Naive thymus-derived CD8-positive, alpha-beta T cell (primary cell): ENCODE measurements at regions not wholly inside any gene's neighbourhood (a gene's known extent, or its start where the extent isn't known, plus 50 kb on each side); places are given as distances from the start of the nearest gene placed in this dataset.

ENCODE experiments used
- ATAC-seq, 2 donors: fragments of 150-1000 bp; cut with Tn5 transposase in 1 of 2; sonication (Bioruptor Pico), chemical (Tn5 transposase) in 1 of 2; 1 replicate in 1 of 2; 2 replicates in 1 of 2; pipeline ENCODE4 v1.10.0; 2021; ENCODE audit warnings: mild to moderate bottlenecking in 2 of 2, moderate library complexity in 2 of 2
- POLR2A ChIA-PET: fragments of 350-600 bp; sonication (Branson Sonifier 250); formaldehyde crosslinking; loops from one replicate; lab custom pipeline; 2021; ENCODE audit warnings: antibody characterized with exemption; lab: Charles Lee
- DNase-seq, 10 donors: peaks; one replicate each; pipeline versions ENCODE4 v3.0.0 to v3.0.0-alpha.2; 2020 to 2022
- H3K27ac Mint-ChIP-seq, 10 donors: one replicate each; pipeline ENCODE4 v1.8.0; 2020 to 2022; ENCODE audit warnings: mild to moderate bottlenecking in 10 of 10, mixed read lengths in 10 of 10, moderate library complexity in 4 of 10, inconsistent platforms in 1 of 10
- H3K27me3 Mint-ChIP-seq, 5 donors: one replicate each; pipeline ENCODE4 v1.8.0; 2021 to 2022; ENCODE audit warnings: mixed read lengths in 5 of 5
- H3K36me3 Mint-ChIP-seq, 3 donors: one replicate each; pipeline ENCODE4 v1.8.0; 2020 to 2022; ENCODE audit warnings: mixed read lengths in 3 of 3, mild to moderate bottlenecking in 2 of 3, inconsistent platforms in 1 of 3
- H3K4me1 Mint-ChIP-seq, 4 donors: one replicate each; pipeline ENCODE4 v1.8.0; 2021 to 2022; ENCODE audit warnings: mixed read lengths in 4 of 4
- H3K4me3 Mint-ChIP-seq, 10 donors: one replicate each; pipeline ENCODE4 v1.8.0; 2020 to 2022; ENCODE audit warnings: mild to moderate bottlenecking in 10 of 10, mixed read lengths in 10 of 10, moderate library complexity in 6 of 10, inconsistent platforms in 1 of 10
- H3K9me3 Mint-ChIP-seq, 9 donors: one replicate each; pipeline ENCODE4 v1.8.0; 2020 to 2022; ENCODE audit warnings: mixed read lengths in 9 of 9, mild to moderate bottlenecking in 3 of 9, inconsistent platforms in 1 of 9, moderate library complexity in 1 of 9

GRCh38 chr12:126727218-126728075 is 1539.5 kb upstream of the TMEM132C start:
- peaks cover 0 to 1% (median 0%) of the 10 kb centered on the region in 4 donors for H3K4me1 Mint-ChIP-seq
- H3K36me3 Mint-ChIP-seq = peaks cover 0 to 5% (median 0%) of the 10 kb centered on the region in 3 donors
- no peak overlapping the region for H3K4me3 Mint-ChIP-seq
- ATAC-seq (no peak), DNase-seq (no peak)
- POLR2A ChIA-PET = no interaction called here
- H3K27ac Mint-ChIP-seq = no peak overlapping the region
- H3K27me3 Mint-ChIP-seq = peaks cover 16 to 49% (median 32%) of the 10 kb centered on the region in 5 donors
- peaks cover 0 to 16% (median 6%) of the 10 kb centered on the region in 9 donors for H3K9me3 Mint-ChIP-seq

- Mint-ChIP-seq H3K36me3 (no peaks in the 10 kb centered on the region), H3K9me3 (peaks cover 0 to 4% (median 0%) of the 10 kb centered on the region in 9 donors), H3K27ac (no peak overlapping the region), H3K27me3 (peaks cover 0 to 13% (median 2%) of the 10 kb centered on the region in 5 donors), H3K4me1 (no peaks in the 10 kb centered on the region), H3K4me3 (no peak overlapping the region)
- no peak for DNase-seq
- POLR2A ChIA-PET = no interaction called here
- ATAC-seq = no peak
These were observed 1532.7 kb upstream of the TMEM132C start for GRCh38 chr12:126734296-126734695.

GRCh38 chr12:126734710-126735109 is 1532.3 kb upstream of the TMEM132C start:
- Mint-ChIP-seq H3K4me1 (no peaks in the 10 kb centered on the region), H3K27ac (no peak overlapping the region), H3K36me3 (no peaks in the 10 kb centered on the region), H3K27me3 (peaks cover 0 to 13% (median 1%) of the 10 kb centered on the region in 5 donors), H3K4me3 (no peak overlapping the region), H3K9me3 (peaks cover 0 to 4% (median 0%) of the 10 kb centered on the region in 9 donors)
- ATAC-seq (no peak), DNase-seq (no peak)
- POLR2A ChIA-PET = no interaction called here

- Mint-ChIP-seq H3K36me3 (no peaks in the 10 kb centered on the region), H3K4me1 (no peaks in the 10 kb centered on the region), H3K27ac (no peak overlapping the region), H3K4me3 (no peak overlapping the region), H3K9me3 (peaks cover 0 to 1% (median 0%) of the 10 kb centered on the region in 9 donors), H3K27me3 (peaks cover 0 to 2% (median 0%) of the 10 kb centered on the region in 5 donors)
- POLR2A ChIA-PET = no interaction called here
- no peak for DNase-seq
- ATAC-seq = no peak
These were observed 1525.3 kb upstream of the TMEM132C start for GRCh38 chr12:126741536-126742240.

GRCh38 chr12:126742241-126742641 is 1524.7 kb upstream of the TMEM132C start:
- Mint-ChIP-seq H3K27ac (no peak overlapping the region), H3K9me3 (no peaks in the 10 kb centered on the region), H3K27me3 (peaks cover 0 to 2% (median 0%) of the 10 kb centered on the region in 5 donors), H3K4me3 (no peak overlapping the region), H3K36me3 (no peaks in the 10 kb centered on the region), H3K4me1 (no peaks in the 10 kb centered on the region)
- ATAC-seq (no peak), DNase-seq (no peak)
- POLR2A ChIA-PET = no interaction called here

GRCh38 chr12:126747530-126748149 is 1519.3 kb upstream of the TMEM132C start:
- peaks cover 0 to 16% (median 3%) of the 10 kb centered on the region in 5 donors for H3K27me3 Mint-ChIP-seq
- DNase-seq = peak in 7 of 10 donors; percentile 18 to 67 (median 34)
- POLR2A ChIA-PET = no interaction called here
- no peaks in the 10 kb centered on the region for H3K9me3 Mint-ChIP-seq
- ATAC-seq = no peak
- H3K4me1 Mint-ChIP-seq = peaks cover 0 to 2% (median 0%) of the 10 kb centered on the region in 4 donors
- H3K27ac Mint-ChIP-seq = peak overlapping the region in 1 of 10 donors; percentile 44
- no peak overlapping the region for H3K4me3 Mint-ChIP-seq
- H3K36me3 Mint-ChIP-seq = peaks cover 0 to 2% (median 0%) of the 10 kb centered on the region in 3 donors

- no peak overlapping the region for H3K4me3 Mint-ChIP-seq
- peaks cover 0 to 4% (median 0%) of the 10 kb centered on the region in 9 donors for H3K9me3 Mint-ChIP-seq
- peaks cover 0 to 2% (median 0%) of the 10 kb centered on the region in 3 donors for H3K36me3 Mint-ChIP-seq
- DNase-seq (no peak), ATAC-seq (no peak)
- peaks cover 0 to 2% (median 0%) of the 10 kb centered on the region in 4 donors for H3K4me1 Mint-ChIP-seq
- peaks cover 0 to 16% (median 7%) of the 10 kb centered on the region in 5 donors for H3K27me3 Mint-ChIP-seq
- POLR2A ChIA-PET = no interaction called here
- H3K27ac Mint-ChIP-seq = no peak overlapping the region
These were observed 1514.9 kb upstream of the TMEM132C start for GRCh38 chr12:126752021-126752420.

GRCh38 chr12:126757326-126757725 is 1509.6 kb upstream of the TMEM132C start:
- no peak for DNase-seq
- Mint-ChIP-seq H3K4me1 (no peaks in the 10 kb centered on the region), H3K4me3 (no peak overlapping the region), H3K9me3 (peaks cover 0 to 15% (median 6%) of the 10 kb centered on the region in 9 donors), H3K27ac (no peak overlapping the region), H3K27me3 (peaks cover 0 to 12% (median 5%) of the 10 kb centered on the region in 5 donors), H3K36me3 (peaks cover 0 to 6% (median 0%) of the 10 kb centered on the region in 3 donors)
- ATAC-seq = no peak
- POLR2A ChIA-PET = no interaction called here

GRCh38 chr12:126760092-126760491 is 1506.9 kb upstream of the TMEM132C start:
- Mint-ChIP-seq H3K27ac (no peak overlapping the region), H3K4me3 (no peak overlapping the region), H3K9me3 (peaks cover 13 to 43% (median 22%) of the 10 kb centered on the region in 9 donors), H3K4me1 (peaks cover 0 to 3% (median 1%) of the 10 kb centered on the region in 4 donors), H3K27me3 (peaks cover 0 to 12% (median 5%) of the 10 kb centered on the region in 5 donors), H3K36me3 (peaks cover 0 to 27% (median 4%) of the 10 kb centered on the region in 3 donors)
- POLR2A ChIA-PET = no interaction called here
- DNase-seq (no peak), ATAC-seq (no peak)

GRCh38 chr12:126761420-126761819 is 1505.5 kb upstream of the TMEM132C start:
- POLR2A ChIA-PET = no interaction called here
- DNase-seq (no peak), ATAC-seq (no peak)
- Mint-ChIP-seq H3K27me3 (peaks cover 0 to 12% (median 5%) of the 10 kb centered on the region in 5 donors), H3K36me3 (peaks cover 0 to 27% (median 4%) of the 10 kb centered on the region in 3 donors), H3K27ac (peak overlapping the region in 1 of 10 donors; percentile 49), H3K4me3 (no peak overlapping the region), H3K9me3 (peaks cover 13 to 43% (median 22%) of the 10 kb centered on the region in 9 donors), H3K4me1 (peaks cover 0 to 3% (median 1%) of the 10 kb centered on the region in 4 donors)

- no peak for DNase-seq
- Mint-ChIP-seq H3K36me3 (peaks cover 0 to 27% (median 4%) of the 10 kb centered on the region in 3 donors), H3K27me3 (peaks cover 0 to 12% (median 2%) of the 10 kb centered on the region in 5 donors), H3K9me3 (peaks cover 14 to 43% (median 24%) of the 10 kb centered on the region in 9 donors), H3K27ac (peak overlapping the region in 1 of 10 donors; percentile 56), H3K4me1 (peaks cover 0 to 3% (median 1%) of the 10 kb centered on the region in 4 donors), H3K4me3 (no peak overlapping the region)
- no peak for ATAC-seq
- POLR2A ChIA-PET = no interaction called here
These were observed 1504.8 kb upstream of the TMEM132C start for GRCh38 chr12:126762150-126762549.

- no peak for DNase-seq
- peaks cover 0 to 12% (median 2%) of the 10 kb centered on the region in 5 donors for H3K27me3 Mint-ChIP-seq
- peaks cover 14 to 43% (median 25%) of the 10 kb centered on the region in 9 donors for H3K9me3 Mint-ChIP-seq
- POLR2A ChIA-PET = no interaction called here
- peak overlapping the region in 1 of 10 donors; percentile 17 for H3K27ac Mint-ChIP-seq
- peaks cover 0 to 4% (median 1%) of the 10 kb centered on the region in 4 donors for H3K4me1 Mint-ChIP-seq
- peak overlapping the region in 1 of 10 donors; percentile 18 for H3K4me3 Mint-ChIP-seq
- no peak for ATAC-seq
- H3K36me3 Mint-ChIP-seq = peaks cover 0 to 27% (median 4%) of the 10 kb centered on the region in 3 donors
These were observed 1503.6 kb upstream of the TMEM132C start for GRCh38 chr12:126763359-126763758.
